Suprapubic skin (tissue), 4 donors: ENCODE measurements at regions not wholly inside any gene's neighbourhood (a gene's known extent, or its start where the extent isn't known, plus 50 kb on each side); places are given as distances from the start of the nearest gene placed in this dataset.

Source experiments
- DNase-seq, 2 donors: peaks; one replicate each; pipeline ENCODE4 v3.0.0-alpha.2; 2019; ENCODE audit warnings: low spot score in 2 of 2
- H3K27ac ChIP-seq: fragments of 200-600 bp; sonication (generic); one replicate; pipeline ENCODE4 v1.5.1; 2019
- H3K27me3 ChIP-seq: fragments of 200-600 bp; sonication (generic); one replicate; pipeline ENCODE4 v1.5.1; 2019
- H3K36me3 ChIP-seq: fragments of 200-600 bp; sonication (generic); one replicate; pipeline ENCODE4 v1.5.1; 2019
- H3K4me1 ChIP-seq: fragments of 200-600 bp; sonication (generic); one replicate; pipeline ENCODE4 v1.5.1; 2019
- H3K4me3 ChIP-seq: fragments of 200-600 bp; sonication (generic); one replicate; pipeline ENCODE4 v1.5.1; 2019; ENCODE audit warnings: mild to moderate bottlenecking
- H3K9me3 ChIP-seq: fragments of 200-600 bp; sonication (generic); one replicate; pipeline ENCODE4 v1.5.1; 2019
- CTCF ChIP-seq, 2 donors: fragments of 200-600 bp in 1 of 2; fragments of 450-650 bp in 1 of 2; sonication (generic) in 1 of 2; IDR thresholded peaks; one replicate each; pipeline ENCODE4 v1.5.1; 2016 to 2019; ENCODE audit warnings: antibody characterized with exemption in 2 of 2, mild to moderate bottlenecking in 1 of 2, moderate library complexity in 1 of 2
- EP300 ChIP-seq: sonication (generic); formaldehyde crosslinking; IDR thresholded peaks from one replicate; pipeline ENCODE4 v1.6.1; 2017; ENCODE audit warnings: antibody characterized with exemption
- POLR2A ChIP-seq, 2 donors: fragments of 450-650 bp; IDR thresholded peaks; one replicate each; pipeline ENCODE4 v1.6.1; 2017; ENCODE audit warnings: antibody characterized with exemption in 2 of 2, mild to moderate bottlenecking in 2 of 2, moderate library complexity in 2 of 2
- POLR2AphosphoS5 ChIP-seq, 3 donors: sonication (generic); formaldehyde crosslinking; IDR thresholded peaks; one replicate each; pipeline ENCODE4 v1.6.1; 2017; ENCODE audit warnings: antibody characterized with exemption in 3 of 3
- WGBS: methylation state at CpG from one replicate; pipeline ENCODE4 v1.1.5; 2018; 5-methylcytosine and 5-hydroxymethylcytosine counted together

GRCh38 chr12:90250042-90250441 lies 541.4 kb upstream of the ATP2B1 start:
- Histone ChIP-seq H3K36me3 (no peaks in the 10 kb centered on the region), H3K4me1 (peaks cover 70% of the 10 kb centered on the region), H3K9me3 (no peaks in the 10 kb centered on the region), H3K4me3 (no peak overlapping the region), H3K27me3 (no peaks in the 10 kb centered on the region), H3K27ac (peak overlapping the region; percentile 60)
- 37% methylated on average over 6 of the region's 6 CpGs for WGBS
- TF ChIP-seq CTCF (IDR thresholded peaks at IDR 0.05) (no peak), POLR2AphosphoS5 (IDR thresholded peaks at IDR 0.05) (no peak), EP300 (no peak), POLR2A (IDR thresholded peaks at IDR 0.05) (no peak)
- DNase-seq, result no peak

- H3K36me3 ChIP-seq, result no peaks in the 10 kb centered on the region
- H3K4me3 ChIP-seq, result no peak overlapping the region
- peak overlapping the region; percentile 29 for H3K27ac ChIP-seq
- DNase-seq, result no peak
- TF ChIP-seq CTCF (IDR thresholded peaks at IDR 0.05) (no peak), POLR2A (IDR thresholded peaks at IDR 0.05) (no peak), EP300 (no peak), POLR2AphosphoS5 (IDR thresholded peaks at IDR 0.05) (no peak)
- no peaks in the 10 kb centered on the region for H3K9me3 ChIP-seq
- H3K27me3 ChIP-seq, result no peaks in the 10 kb centered on the region
- H3K4me1 ChIP-seq, result peaks cover 75% of the 10 kb centered on the region
These were observed 538.0 kb upstream of the ATP2B1 start for GRCh38 chr12:90246688-90247087.

GRCh38 chr12:90245391-90245790 lies 536.8 kb upstream of the ATP2B1 start:
- Histone ChIP-seq H3K27me3 (no peaks in the 10 kb centered on the region), H3K36me3 (no peaks in the 10 kb centered on the region), H3K4me1 (peaks cover 63% of the 10 kb centered on the region), H3K9me3 (no peaks in the 10 kb centered on the region), H3K27ac (peak overlapping the region; percentile 48), H3K4me3 (no peak overlapping the region)
- no peak for DNase-seq
- TF ChIP-seq POLR2AphosphoS5 (IDR thresholded peaks at IDR 0.05) (no peak), CTCF (IDR thresholded peaks at IDR 0.05) (no peak), POLR2A (IDR thresholded peaks at IDR 0.05) (no peak), EP300 (no peak)
- 25% methylated on average over 2 of the region's 2 CpGs for WGBS

GRCh38 chr12:90244232-90244631 lies 535.6 kb upstream of the ATP2B1 start:
- Histone ChIP-seq H3K9me3 (no peaks in the 10 kb centered on the region), H3K27ac (no peak overlapping the region), H3K4me1 (peaks cover 51% of the 10 kb centered on the region), H3K27me3 (no peaks in the 10 kb centered on the region), H3K36me3 (no peaks in the 10 kb centered on the region), H3K4me3 (no peak overlapping the region)
- 69% methylated on average over 3 of the region's 3 CpGs for WGBS
- no peak for TF ChIP-seq EP300
- no peak for TF ChIP-seq POLR2AphosphoS5 (IDR thresholded peaks at IDR 0.05)
- TF ChIP-seq POLR2A (IDR thresholded peaks at IDR 0.05), result no peak
- TF ChIP-seq CTCF (IDR thresholded peaks at IDR 0.05), result no peak
- DNase-seq, result no peak

GRCh38 chr12:90243211-90243610 lies 534.6 kb upstream of the ATP2B1 start:
- 77% methylated on average over 4 of the region's 4 CpGs for WGBS
- peaks cover 47% of the 10 kb centered on the region for H3K4me1 ChIP-seq
- TF ChIP-seq POLR2AphosphoS5 (IDR thresholded peaks at IDR 0.05) (no peak), EP300 (no peak), CTCF (IDR thresholded peaks at IDR 0.05) (no peak), POLR2A (IDR thresholded peaks at IDR 0.05) (no peak)
- no peaks in the 10 kb centered on the region for H3K27me3 ChIP-seq
- DNase-seq, result no peak
- no peak overlapping the region for H3K27ac ChIP-seq
- no peak overlapping the region for H3K4me3 ChIP-seq
- H3K36me3 ChIP-seq, result no peaks in the 10 kb centered on the region
- no peaks in the 10 kb centered on the region for H3K9me3 ChIP-seq
